Stimulated activated CD8-positive, alpha-beta memory T cell treated with anti-CD3 and anti-CD28 coated beads, Interleukin-12 subunit alpha, Interleukin-12 subunit beta, amount 100 ng/mL, for 1 hour (primary cell): ENCODE measurements at regions not wholly inside any gene's neighbourhood (a gene's known extent, or its start where the extent isn't known, plus 50 kb on each side); places are given as distances from the start of the nearest gene placed in this dataset.
"Not testable (repeated sequence)": the region's sequence is repeated elsewhere in the genome, so short reads cannot be mapped to it uniquely, and the experiment has no call there.

Source experiments
- DNase-seq: peaks from one replicate; pipeline ENCODE4 v3.0.0-alpha.2; 2020; ENCODE audit warnings: low read depth

DNA sequence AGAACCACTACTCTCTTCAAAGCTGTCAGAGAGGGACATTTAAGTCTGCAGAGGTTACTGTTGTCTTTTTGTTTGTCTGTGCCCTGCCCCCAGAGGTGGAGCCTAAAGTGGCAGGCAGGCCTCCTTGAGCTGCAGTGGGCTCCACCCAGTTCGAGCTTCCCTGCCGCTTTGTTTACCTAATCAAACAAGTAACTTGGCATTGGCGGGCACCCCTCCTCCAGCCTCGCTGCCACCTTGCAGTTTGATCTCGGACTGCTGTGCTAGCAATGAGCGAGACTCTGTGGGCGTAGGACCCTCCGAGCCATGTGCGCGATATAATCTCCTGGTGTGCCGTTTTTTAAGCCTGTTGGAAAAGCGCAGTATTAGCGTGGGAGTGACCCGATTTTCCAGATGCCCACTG lies 920.7 kb downstream of the REEP3 start:
- DNase-seq, result not testable (repeated sequence)

DNA sequence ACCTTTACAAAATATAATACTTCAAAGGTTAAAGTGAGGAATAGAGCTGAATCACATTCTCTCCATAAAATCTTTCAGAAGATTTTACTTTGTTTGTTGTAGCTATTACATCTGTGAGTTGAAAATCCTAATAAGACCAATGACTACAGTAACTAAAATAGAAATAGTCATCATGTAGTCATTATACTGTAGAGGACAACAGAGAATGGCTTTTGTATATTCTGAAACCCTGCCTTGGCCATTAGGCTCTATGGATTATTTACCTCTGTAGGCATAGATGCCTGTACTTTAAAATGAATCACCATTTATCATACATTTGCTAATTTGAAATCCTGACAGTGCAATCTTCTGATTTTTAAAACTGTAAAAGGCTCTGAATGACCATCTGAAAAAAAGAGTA lies 923.0 kb downstream of the REEP3 start:
- no peak for DNase-seq

- DNase-seq, result no peak
Observed at GRCh38 chr10:64444564-64444963, 923.4 kb downstream of the REEP3 start.

DNA sequence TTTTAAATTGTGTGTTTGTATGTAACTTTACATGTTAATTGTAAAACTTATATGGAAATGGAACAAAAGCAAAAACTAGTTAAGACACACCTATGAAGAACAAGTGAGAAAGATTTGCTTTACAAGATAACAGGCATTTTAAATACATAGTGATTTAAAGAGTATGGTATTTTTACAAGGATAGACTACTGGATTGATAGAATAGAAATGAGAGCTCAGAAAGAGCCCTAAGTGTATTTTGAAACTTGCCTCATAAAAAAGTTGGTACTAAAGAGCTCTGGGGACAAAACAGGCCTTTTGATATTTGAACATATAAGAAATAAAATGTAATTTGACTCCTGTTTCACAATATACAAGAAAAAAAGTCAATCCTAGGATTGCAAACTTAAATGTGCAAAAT lies 928.4 kb downstream of the REEP3 start:
- DNase-seq, result no peak

GRCh38 chr10:64450312-64450711 lies 929.1 kb downstream of the REEP3 start:
- no peak for DNase-seq

GRCh38 chr10:64454962-64455361 lies 933.8 kb downstream of the REEP3 start:
- DNase-seq, result no peak

DNA sequence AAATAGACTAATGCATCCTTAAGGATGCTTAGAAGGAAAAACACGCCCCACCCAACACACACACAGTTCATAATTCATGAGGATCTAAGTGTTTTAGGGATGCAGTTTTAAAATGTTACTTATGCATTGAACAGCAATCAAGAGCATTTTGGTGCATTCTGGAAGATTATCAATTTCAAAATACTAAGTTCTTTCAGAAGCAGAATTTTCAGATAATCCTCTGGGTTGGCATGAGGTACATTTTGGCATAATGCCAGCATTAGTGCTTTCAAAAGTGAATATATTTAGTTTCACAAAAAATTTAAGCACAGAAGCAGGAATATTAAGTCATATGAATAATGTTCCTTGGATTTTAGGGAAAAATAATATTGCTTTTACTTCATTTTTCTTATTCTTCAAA lies 937.1 kb downstream of the REEP3 start:
- no peak for DNase-seq

- DNase-seq, result no peak
Observed at GRCh38 chr10:64463406-64463805, 942.2 kb downstream of the REEP3 start.

GRCh38 chr10:64465653-64466052 lies 944.5 kb downstream of the REEP3 start:
- no peak for DNase-seq

- DNase-seq, result no peak
Observed at GRCh38 chr10:64468219-64468618, 947.0 kb downstream of the REEP3 start.

- DNase-seq, result no peak
Observed at GRCh38 chr10:64476506-64476905, 955.3 kb downstream of the REEP3 start.

DNA sequence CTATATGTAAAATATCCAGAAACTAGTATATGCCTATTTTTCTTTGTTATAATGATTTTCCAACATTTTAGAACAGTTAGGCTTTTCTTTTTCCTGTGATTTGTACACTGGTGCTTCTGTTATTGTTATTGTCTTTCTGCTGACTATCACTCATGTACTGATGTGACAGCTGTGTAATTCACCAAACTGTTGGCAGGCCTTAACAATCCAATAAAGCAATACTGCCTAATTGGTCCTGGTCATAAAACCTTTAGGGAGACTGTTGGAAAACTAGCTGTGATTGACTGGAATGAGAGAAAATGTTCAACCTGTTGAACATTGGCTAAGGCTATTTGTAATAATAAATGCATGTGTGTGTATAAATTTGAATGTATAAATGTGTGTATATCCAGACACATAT lies 956.6 kb downstream of the REEP3 start:
- DNase-seq, result no peak

DNA sequence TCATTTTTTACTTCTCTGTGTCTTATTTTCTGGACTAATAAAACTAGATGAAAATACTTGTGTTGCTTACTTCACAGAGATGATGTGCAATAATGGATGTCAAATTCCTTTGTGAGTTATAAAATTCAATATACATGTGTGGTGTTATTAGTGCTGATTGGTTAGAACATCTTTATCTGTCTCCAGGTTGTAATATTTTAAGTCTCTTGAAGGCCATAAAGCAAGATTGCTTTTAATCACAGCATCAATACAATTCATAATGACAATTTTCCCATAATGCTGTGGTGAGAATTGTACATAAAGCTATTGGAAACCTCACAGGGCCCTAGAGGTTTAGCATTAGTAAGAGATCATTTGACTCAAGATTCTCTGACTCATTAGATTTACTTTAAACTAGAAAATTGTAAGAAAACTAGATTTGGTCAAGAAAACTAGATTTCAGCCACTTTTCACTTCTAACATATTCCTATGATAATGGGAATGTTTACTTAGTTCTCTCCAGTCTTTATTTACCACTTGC lies 963.7 kb downstream of the REEP3 start:
- DNase-seq, result no peak

GRCh38 chr10:64486149-64486548 lies 964.9 kb downstream of the REEP3 start:
- DNase-seq, result no peak

GRCh38 chr10:64486901-64487300 lies 965.7 kb downstream of the REEP3 start:
- no peak for DNase-seq

- DNase-seq, result no peak
Observed at GRCh38 chr10:64494901-64495300, 973.7 kb downstream of the REEP3 start.

DNA sequence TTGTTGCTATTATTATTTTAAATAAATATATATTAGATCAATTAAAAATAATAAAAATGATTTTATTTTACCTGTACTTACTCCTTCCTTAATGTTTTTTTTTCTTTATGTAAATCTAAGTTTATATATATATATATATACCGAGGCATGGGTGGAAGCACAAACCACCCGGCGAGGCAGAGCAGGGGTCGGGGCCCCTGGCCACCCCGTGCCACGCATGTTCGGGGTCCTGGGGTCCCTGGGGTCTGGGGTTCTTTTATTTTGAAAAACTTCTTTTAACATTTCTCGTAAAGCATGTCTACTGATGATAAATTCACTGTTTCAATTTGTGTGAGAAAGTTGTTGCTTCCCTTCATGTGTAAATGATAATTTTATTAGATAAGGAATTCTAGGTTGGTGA lies 976.1 kb downstream of the REEP3 start:
- no peak for DNase-seq

GRCh38 chr10:64501807-64502206 lies 980.6 kb downstream of the REEP3 start:
- no peak for DNase-seq

GRCh38 chr10:64502936-64503335 lies 981.7 kb downstream of the REEP3 start:
- no peak for DNase-seq

- DNase-seq, result no peak
Observed at GRCh38 chr10:64503429-64503828, 982.2 kb downstream of the REEP3 start.

DNA sequence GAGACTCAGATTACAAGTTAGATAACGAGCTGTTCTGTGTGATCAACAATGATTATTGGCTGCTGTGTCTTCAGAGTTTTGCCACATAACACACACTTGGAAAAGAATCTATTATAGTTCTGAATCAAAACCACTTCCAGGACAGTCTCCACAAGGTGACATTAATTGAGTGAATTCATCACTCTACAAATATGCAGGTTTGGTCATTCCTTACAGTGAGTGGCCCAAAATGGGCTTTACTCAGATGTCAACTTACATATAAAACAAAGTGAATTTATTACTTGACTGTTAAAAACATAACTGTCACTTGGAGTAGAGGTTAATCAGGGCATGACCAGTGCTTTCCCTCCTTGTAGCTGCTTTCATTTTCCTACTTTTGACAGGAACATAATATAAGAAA lies 984.3 kb downstream of the REEP3 start:
- DNase-seq, result no peak

- no peak for DNase-seq
Observed at GRCh38 chr10:64506963-64507362, 985.8 kb downstream of the REEP3 start.

- DNase-seq, result no peak
Observed at GRCh38 chr10:64507651-64508028, 986.4 kb downstream of the REEP3 start.

- DNase-seq, result no peak
Observed at GRCh38 chr10:64508029-64508661, 986.9 kb downstream of the REEP3 start.
